ENCODE measurements at regions not wholly inside any gene's neighbourhood (a gene's known extent, or its start where the extent isn't known, plus 50 kb on each side); places are given as distances from the start of the nearest gene placed in this dataset.
A peak's percentile ranks its signal among the peaks of the same experiment; 100 is the strongest.
"Not testable (repeated sequence)": the region's sequence is repeated elsewhere in the genome, so short reads cannot be mapped to it uniquely, and the experiment has no call there.

DNA sequence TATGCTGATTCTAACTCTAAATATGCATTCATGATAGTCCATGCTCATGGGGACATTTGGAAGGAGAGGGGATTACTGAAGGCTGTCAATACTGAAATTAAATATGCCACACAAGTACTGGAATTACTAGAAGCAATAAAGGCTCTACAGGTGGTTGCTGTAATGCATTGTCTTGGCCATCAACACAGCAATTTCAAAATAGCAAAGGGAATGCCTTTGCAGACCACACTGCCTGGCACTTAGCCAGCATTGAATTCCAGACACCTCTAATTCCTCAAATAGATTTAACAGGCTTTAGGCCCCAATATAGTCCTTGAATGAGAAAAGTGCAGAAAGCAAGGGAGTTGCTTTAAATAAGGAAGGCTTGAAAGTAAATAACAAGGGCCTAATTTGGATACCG is 115.8 kb upstream of the PLCL2 start:
- peak; percentile 50 for DNase-seq (ENCODE audit: low read depth)

DNA sequence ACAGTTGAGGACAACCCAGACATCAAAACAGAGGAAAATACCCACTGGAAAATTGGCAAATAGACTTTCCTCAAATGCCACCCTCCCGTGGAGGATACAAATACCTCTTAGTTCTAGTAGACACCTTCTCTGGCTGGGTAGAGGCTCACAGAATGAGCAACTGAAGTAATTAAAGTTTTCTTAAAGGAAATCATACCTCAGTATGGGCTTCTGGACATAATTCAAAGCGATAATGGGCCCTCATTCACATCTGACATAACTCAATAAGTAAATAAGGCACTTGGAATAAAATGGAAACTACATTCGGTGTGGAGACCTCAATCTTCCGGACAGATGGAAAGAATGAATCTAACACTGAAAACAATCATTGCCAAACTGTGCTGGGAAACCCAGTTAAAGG is 115.2 kb upstream of the PLCL2 start:
- no peak for DNase-seq (ENCODE audit: low read depth)

DNA sequence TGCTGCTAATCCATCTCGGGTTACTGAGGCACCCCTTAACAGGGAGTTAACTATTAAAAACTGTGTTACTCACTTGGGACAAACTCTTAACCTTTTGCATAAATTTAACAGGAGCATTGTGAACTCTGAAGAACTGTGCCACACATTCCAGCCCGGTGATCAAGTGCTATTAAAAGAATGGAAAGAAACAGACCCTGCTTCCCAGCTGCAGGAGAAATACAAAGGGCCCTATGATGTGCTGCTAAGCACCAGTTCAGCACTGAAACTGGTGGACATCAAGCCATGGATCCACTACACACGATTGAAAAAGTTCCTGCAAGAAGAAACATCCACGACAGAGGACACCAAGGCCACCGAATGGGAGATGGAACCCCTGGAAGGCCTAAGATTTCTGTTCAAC is 114.7 kb upstream of the PLCL2 start:
- peak; percentile 58 for DNase-seq (ENCODE audit: low read depth)

DNA sequence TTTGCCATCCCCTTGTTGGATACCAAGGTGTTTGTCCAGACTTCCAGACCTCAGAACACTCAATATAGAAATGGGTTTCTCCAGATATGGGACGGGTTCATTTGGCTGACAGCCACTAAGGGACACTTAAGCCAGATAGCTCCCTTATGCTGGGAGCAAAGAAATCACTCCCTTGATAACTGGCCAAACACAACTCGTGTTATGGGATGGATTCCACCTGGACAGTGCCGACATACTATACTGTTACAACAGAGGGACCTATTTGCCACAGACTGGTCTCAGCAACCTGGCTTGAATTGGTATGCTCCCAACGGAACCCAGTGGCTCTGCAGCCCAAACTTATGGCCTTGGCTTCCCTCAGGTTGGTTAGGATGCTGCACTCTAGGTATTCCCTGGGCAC is 114.0 kb upstream of the PLCL2 start:
- no peak for DNase-seq (ENCODE audit: low read depth)

DNA sequence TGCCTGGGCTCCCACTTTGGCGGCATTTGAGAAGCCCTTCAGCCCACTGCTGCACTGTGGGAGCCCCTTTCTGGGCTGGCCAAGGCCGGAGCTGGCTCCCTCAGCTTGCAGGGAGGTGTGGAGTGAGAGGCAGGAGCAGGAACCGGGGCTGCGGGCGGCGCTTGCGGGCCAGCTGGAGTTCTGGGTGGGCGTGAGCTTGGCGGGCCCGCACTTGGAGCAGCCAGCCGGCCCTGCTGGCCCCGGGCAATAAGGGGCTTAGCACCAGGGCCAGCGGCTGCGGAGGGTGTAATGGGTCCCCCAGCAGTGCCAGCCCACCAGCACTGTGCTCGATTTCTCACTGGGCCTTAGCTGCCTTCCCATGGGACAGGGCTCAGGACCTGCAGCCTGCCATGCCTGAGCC is 111.2 kb upstream of the PLCL2 start:
- DNase-seq (ENCODE audit: low read depth), result not testable (repeated sequence)

DNA sequence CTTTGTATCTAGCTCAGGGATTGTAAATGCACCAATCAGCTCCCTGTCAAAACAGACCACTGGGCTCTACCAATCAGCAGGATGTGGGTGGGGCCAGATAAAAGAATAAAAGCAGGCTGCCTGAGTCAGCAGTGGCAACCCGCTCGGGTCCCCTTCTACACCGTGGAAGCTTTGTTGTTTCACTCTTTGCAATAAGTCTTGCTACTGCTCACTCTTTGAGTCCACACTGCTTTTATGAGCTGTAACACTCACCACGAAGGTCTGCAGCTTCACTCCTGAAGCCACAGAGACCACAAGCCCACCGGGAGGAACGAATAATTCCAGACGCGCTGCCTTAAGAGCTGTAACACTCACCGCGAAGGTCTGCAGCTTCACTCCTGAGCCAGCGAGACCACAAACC is 110.2 kb upstream of the PLCL2 start:
- not testable (repeated sequence) for DNase-seq (ENCODE audit: low read depth)

DNA sequence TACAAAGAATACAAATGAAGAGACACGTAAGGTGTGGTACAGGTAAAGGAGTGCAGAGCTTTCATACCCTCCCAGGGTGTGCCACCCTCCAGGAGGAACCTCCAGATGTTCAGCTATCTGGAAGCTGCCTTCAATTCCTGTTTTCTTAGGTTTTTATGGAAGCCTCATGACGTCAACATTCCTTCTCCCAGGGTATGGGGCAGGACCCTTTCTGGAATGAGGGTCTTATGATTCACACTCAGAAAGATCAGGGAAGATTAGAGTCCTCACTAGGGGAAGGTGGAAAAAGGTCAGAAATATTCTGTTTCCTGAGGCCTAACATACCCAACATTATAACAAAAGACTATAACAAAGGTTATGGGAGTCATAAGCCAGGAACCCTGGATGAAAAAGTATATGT is 99.8 kb upstream of the PLCL2 start:
- no peak for DNase-seq (ENCODE audit: low read depth)

DNA sequence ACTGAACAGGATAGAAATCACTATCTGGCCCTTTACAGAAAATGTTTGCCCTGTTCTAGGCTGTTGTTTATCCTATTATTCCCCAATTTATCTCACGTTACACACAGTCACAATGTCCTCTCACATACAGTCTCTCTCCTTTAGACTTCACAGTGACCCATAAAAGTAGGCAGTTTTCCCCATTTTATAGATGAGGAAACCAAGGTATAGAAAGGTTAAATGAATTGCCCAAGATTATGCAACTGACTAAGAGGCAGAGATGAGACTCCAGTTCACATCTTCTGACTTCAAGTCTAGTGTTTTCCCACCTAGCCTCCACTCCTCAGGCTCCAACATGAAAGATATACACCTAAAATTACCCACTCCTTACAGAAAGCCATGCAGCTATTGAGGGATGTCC is 99.3 kb upstream of the PLCL2 start:
- no peak for DNase-seq (ENCODE audit: low read depth)

DNA sequence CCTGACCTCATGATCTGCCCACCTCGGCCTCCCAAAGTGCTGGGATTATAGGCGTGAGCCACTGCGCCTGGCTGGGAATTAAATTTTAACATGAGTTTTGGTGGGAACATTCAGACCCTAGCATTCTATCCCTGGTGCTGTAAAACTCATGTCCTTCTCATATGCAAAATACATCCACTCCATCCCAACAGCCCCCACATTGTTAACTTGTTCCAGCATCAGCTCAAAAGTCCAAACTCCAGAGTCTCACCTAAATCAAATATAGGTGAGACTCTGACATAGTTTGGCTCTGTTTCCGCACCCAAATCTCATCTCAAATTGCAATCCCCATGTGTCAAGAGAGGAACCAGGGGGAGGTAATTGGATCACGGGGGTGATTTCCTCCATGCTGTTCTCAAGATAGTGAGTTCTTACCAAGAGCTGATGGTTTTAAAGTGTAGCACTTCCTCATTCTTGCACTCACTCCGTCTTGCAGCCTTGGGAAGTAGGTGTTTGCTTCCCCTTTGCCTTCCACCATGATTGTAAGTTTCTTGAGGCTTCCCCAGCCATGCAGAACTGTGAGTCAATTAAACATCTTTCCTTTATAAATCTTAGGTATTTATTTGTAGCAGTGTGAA is 96.2 kb upstream of the PLCL2 start:
- DNase-seq (ENCODE audit: low read depth), result no peak

DNA sequence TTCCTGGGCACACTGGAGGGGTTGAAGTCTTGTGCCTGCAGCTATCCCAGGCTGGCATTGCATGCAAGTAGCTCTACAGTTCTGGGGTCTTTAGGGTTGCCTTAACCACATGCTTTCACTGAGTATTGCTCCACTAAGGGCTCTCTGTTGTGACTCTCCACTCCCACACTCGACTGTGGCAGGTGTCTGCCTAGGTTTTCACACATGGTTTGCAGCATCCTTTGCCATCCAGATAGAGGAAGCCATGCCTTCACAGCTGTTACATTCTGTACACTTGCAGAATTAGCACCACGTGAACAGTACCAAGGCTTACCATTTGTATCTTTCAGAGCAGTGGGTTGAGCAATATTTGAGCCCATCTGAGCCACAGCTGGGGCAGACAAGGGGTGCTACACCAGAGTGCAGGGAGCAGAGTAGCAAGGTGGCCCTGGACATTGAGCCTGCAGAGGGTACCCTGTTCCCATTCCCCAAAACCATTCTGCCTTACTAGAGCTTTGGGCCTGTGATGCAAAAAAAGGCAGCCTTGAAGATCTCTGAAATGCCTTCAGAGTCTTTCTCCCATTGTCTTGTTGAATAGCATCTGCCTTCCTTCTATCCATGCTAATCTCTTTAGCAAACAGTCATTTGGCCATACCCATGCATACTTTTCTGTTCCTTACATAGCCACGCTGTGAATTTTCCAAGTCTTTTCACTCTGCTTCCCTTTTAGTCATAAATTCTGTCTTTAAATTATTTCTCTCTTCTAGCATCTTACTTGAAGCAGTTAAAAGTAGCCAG is 95.2 kb upstream of the PLCL2 start:
- no peak for DNase-seq (ENCODE audit: low read depth)

DNA sequence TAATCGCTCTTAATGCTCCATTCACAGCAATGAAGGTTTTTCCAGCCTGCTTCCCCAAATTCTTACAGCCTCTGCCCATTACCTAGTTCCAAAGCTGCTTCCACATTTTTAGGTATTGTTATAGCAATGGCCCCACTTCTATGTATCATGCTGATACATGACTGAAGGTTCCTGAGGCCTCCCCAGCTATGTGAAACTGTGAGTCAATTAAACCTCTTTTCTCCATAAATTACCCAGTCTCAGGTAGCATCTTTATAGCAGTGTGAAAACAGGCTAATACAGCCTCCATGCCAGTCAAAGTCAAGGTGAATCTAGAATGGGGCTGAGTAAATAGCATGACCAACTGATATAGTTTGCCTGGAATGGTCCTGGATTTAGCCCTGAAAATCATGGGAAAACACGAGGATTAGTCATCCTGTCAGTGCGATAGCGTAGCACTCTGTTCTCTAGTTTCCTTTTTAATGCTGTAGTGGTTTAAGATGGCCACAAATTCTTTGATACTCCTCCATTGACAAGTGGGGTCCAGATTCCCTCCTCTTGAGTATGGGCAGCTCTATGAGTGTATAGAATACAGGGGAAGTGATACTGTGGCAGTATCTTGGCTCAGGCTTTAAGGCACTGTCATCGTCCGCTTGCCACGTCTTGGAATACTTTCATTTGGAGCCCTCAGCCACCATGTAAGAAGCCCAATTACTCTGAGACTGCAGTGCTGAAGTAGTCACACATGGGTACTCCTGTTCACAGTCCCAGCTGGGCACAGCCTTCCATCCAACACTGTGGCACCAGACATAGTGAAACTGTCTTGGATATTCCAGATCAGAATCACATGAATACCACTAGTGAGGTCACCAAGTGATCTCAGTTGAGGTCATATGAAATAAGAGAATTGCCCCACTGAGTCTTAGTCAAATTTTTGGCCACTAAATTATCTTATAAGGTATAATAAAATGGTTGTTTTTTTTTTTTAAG is 94.0 kb upstream of the PLCL2 start:
- peak; percentile 27 for DNase-seq (ENCODE audit: low read depth)

DNA sequence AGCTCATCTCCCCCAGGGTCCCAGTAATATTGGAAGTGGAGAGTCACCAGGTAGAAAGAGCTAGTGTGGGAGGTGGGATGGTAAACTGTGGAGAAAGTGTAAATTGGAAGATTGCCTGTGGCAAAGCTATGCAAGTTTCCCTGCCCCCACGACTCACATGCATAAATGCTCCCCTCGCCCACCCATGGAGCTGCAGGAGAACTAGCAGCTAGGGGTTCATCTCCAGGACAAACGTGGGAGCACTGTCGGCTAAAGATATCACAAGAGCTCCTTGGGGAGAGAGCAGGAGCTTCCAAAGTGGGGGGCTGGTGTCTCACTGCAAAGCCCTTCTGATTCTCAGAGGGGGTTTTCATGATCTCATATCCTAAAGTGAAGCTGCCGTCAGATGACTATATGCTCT is 91.4 kb upstream of the PLCL2 start:
- no peak for DNase-seq (ENCODE audit: low read depth)

DNA sequence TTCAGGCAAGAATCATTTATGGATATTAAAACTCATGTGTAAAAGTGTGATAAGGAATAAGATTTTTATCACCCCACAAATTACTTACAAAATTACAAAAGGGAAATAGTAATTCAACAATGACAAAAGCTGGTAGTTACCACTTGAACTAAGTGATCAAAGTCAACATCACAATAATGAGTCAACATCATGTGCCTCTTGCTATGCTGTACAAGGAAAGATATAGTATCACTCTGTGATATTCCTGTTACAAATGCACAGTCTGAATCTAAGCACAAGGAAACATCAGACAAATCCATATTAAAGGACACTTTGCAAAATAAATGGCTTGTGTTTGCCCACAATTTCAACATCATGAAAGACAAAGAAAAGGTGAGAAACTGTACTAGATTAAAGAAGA is 90.5 kb upstream of the PLCL2 start:
- DNase-seq (ENCODE audit: low read depth), result no peak

DNA sequence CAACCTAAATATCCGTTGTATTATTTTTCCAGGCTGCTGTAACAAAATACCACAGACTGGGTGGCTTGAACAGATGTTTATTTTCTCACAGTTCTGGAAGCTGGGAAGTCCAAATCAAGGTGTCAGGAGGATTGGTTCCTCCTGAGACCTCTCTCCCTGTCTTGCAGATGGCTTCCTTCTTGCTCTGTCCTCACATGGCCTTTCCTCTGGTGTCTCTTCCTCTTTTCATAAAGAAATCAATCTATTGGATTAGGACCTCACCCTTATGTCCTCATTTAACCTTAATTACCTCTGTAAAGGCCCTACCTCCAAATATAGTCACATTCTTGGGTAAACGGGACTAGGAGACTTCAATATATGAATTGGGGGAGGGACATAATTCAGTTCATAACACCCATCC is 89.2 kb upstream of the PLCL2 start:
- no peak for DNase-seq (ENCODE audit: low read depth)

DNA sequence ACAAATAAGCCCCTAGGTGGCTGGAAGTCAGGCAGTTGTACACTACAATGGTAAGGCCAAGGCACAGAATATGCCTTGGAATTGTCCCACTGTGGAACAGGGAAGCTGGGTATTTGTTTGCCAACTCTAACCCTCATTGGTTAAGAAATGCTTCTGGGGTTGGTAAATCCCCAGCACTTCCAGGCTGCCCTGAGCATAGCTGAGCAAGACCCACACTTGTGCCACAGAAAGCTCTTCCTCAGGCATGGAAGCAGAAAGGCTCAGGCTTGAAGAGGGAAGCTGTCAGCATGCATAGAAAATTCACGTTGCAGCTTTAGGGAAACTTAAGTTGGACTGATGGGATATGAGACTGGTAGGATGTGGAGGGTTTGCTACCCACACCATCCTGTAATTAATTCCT is 86.9 kb upstream of the PLCL2 start:
- DNase-seq (ENCODE audit: low read depth), result no peak

DNA sequence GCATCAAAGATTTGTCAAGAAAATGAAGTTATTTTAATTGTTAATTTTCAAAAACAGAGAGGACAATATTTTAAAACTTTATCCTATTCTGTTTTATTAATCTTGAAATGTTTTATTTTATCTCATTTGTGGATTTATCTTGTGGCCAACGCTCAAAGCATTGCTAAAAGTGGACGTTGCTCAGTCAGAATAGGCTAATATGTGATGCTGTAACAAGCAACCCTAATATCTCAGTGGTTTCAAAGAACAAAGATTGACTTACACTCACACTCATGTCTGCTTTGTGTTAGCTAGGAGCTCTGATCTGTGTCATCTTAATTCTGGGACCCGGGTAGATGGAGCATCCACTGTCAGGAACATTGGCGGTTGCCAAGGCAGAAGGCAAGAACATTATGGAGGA is 86.0 kb upstream of the PLCL2 start:
- DNase-seq (ENCODE audit: low read depth), result no peak

DNA sequence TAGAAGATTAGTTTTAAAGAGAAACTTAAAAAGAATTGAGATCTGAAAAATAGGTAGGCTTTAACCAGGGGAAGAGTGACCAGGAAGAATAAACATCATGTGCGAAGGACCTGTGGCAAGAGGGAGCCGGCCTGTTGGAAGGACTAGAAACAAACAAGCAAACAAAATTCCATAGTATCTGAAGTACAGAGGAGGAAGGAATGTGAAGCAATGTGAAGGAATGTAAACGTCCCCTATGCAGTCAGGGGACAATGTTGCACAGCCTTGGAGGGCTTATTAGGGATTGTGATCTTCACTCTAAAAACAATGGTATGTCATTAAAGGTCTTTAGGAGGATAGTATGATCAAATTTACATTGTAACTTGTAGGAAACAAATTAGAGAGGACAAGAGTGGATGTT is 84.4 kb upstream of the PLCL2 start:
- DNase-seq (ENCODE audit: low read depth), result no peak

DNA sequence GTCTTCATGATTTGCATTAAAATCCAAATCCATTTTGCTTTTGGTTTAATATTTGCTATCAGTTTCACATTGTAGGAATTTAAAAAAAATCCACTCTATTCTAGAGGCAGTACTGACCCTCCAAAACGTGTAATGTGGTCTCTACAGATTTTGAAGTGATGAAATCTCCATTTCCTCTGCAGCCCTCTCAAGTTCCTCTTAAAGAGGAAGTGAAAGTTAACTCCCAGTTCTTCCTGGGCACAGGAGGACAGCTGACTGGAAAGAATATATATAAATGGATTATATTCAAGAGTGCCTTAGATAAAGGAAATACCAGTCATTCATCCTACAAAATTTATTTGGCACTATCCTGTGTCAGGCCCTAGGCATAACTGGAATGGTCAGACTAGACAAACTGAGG is 83.5 kb upstream of the PLCL2 start:
- DNase-seq (ENCODE audit: low read depth), result peak; percentile 5

DNA sequence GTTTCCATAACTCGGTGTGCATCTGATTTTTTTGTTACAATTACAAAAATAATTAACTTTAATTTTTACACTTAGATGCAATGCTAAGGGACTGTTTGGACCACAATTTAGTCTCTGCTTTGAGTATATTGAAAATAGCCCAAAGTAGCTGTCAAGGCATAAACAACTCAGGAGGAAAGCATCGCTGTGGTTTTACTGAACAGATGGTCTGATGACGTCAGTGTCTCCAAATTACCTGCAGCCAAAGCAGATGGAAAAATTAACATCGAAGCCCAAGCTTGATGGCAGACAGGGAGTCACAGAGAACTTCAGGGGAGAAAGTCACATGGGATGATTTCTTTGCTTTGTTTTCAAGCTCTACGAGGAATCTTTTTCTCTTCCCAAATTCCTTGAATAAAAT is 83.1 kb upstream of the PLCL2 start:
- DNase-seq (ENCODE audit: low read depth), result peak; percentile 40

DNA sequence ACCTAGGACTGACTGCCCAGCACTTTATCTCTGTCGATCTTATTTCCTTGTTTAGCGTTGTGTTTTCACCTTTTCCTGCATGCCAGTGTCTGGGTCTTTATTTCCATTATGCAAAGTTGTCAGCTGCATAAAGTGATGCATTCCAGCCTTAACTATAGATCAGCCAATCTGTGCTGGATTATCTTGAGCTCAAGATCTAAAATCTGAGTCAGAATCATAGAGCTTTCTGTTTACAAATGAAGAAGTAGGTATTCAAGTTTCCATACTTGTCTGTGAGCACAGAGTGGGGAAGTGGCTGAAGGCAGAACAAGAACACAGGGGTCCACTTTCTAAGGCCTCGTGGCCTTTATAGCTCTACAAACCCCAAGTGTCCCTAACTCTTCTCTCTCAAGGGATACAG is 82.4 kb upstream of the PLCL2 start:
- no peak for DNase-seq (ENCODE audit: low read depth)

DNA sequence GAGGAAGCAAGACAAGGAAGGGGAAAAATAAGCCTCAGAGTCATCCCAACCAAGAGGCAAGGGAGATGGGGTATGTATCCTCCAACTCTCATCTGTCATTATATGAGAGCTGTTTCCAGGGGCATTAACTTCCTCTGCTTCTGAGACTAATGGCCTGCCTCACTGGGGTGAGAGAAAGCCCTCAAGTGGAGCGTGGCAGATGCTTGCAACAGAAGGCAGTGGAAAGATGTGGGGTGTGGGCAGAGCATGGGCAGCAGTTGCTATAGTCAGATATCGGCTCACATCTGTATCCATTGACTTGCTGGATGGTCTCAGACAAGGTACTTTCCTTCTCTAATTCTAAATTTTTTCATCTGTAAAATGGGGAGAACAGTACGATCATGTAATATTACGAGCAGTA is 81.7 kb upstream of the PLCL2 start:
- DNase-seq (ENCODE audit: low read depth), result no peak

DNA sequence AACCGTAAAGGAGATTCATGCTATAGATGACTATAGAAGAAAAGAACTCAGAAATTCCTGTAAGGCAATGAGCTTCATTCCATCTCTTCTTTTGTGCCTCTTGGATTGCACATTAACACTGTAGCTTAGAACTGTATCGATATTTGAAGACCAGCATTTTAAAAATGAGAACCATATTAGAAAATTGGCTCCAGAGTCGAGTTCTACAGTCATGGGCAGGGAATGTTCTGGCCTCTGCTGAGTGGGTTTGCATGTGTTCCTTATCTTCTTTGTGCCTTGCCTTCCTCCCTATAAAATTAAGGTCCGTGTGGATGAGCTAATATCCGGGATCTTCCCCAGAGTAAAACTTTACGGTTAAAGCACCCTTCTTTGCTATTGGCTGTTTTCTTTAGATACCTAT is 77.4 kb upstream of the PLCL2 start:
- DNase-seq (ENCODE audit: low read depth), result peak; percentile 2
